GM12864 (cell line): ENCODE measurements at regions not wholly inside any gene's neighbourhood (a gene's known extent, or its start where the extent isn't known, plus 50 kb on each side); places are given as distances from the start of the nearest gene placed in this dataset.

Experiments used
- DNase-seq: peaks from one replicate; pipeline ENCODE4 v3.0.0-alpha.2; 2011; ENCODE audit warnings: low read depth
- H3K4me3 ChIP-seq: 2 replicates; pipeline ENCODE4 v1.5.1; 2011; ENCODE audit warnings: mild to moderate bottlenecking, low read depth, low read length, control low read depth
- TF ChIP-seq, protein P1 (sequence below): IDR thresholded peaks from 2 replicates; pipeline ENCODE4 v1.5.1; 2011; ENCODE audit warnings: low read depth, mild to moderate bottlenecking, moderate library complexity, low read length, control low read depth, inconsistent platforms; ENCODE audit errors: missing control alignments

DNA sequence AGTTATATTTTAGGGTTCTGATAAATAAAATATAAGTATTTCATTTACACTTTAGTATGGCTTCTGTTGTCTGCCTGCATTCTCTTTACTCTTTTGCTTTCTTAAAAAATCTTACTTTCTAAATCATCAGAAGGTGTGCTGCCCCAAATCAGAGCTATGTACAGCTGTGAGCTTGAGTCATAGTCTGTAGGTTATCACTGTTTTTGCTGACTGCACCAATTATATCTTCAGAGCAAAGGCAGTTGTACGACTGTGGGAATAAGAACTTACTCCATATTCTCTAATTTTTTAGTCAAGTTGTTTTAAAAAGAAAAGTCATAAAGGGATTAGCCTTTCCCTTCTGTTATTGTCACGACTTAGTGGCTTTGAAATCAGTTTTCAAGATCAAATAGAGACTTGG is 1649.0 kb downstream of the HACE1 start:
- TF ChIP-seq, protein P1, sequence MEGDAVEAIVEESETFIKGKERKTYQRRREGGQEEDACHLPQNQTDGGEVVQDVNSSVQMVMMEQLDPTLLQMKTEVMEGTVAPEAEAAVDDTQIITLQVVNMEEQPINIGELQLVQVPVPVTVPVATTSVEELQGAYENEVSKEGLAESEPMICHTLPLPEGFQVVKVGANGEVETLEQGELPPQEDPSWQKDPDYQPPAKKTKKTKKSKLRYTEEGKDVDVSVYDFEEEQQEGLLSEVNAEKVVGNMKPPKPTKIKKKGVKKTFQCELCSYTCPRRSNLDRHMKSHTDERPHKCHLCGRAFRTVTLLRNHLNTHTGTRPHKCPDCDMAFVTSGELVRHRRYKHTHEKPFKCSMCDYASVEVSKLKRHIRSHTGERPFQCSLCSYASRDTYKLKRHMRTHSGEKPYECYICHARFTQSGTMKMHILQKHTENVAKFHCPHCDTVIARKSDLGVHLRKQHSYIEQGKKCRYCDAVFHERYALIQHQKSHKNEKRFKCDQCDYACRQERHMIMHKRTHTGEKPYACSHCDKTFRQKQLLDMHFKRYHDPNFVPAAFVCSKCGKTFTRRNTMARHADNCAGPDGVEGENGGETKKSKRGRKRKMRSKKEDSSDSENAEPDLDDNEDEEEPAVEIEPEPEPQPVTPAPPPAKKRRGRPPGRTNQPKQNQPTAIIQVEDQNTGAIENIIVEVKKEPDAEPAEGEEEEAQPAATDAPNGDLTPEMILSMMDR: no peak
- DNase-seq: no peak
- H3K4me3 ChIP-seq: no peak overlapping the region

DNA sequence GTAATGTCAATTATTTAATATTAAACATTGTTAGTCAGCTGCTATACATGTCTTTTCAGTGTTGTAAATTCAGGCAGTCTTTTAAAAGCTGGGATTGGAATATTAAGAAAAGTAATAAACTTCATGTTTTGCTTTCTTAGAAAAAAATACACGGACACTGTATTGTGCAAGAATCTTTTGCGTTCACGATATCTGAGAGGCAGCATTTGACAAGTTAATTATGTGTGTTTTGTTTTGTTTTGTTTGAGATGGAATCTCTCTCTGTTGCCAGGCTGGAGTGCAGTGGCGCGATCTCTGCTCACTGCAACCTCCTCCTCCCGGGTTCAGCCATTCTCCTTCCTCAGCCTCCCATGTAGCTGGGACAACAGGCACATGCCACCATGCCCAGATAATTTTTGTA is 1661.3 kb downstream of the HACE1 start:
- H3K4me3 ChIP-seq: no peak overlapping the region
- TF ChIP-seq, protein P1: no peak
- no peak for DNase-seq

DNA sequence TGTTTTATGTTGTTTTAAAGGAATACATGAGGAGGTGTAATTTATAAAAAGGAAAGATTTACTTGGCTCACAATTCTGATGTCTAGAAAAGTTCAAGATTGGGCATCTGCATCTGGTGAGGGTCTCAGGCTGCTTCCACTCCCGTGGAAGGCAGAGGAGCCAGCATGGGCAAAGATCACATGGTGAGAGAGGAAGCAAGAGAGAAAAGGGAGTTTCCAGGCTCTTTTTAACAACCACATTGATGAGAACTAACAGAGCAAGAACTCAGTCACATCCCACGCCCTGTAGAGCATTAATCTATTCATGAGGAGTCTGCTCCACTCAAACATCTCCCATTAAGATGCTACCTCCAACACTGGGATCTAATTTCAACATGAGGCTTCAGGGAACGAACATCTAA is 1666.3 kb downstream of the HACE1 start:
- DNase-seq: no peak
- TF ChIP-seq, protein P1: no peak
- H3K4me3 ChIP-seq: no peak overlapping the region

DNA sequence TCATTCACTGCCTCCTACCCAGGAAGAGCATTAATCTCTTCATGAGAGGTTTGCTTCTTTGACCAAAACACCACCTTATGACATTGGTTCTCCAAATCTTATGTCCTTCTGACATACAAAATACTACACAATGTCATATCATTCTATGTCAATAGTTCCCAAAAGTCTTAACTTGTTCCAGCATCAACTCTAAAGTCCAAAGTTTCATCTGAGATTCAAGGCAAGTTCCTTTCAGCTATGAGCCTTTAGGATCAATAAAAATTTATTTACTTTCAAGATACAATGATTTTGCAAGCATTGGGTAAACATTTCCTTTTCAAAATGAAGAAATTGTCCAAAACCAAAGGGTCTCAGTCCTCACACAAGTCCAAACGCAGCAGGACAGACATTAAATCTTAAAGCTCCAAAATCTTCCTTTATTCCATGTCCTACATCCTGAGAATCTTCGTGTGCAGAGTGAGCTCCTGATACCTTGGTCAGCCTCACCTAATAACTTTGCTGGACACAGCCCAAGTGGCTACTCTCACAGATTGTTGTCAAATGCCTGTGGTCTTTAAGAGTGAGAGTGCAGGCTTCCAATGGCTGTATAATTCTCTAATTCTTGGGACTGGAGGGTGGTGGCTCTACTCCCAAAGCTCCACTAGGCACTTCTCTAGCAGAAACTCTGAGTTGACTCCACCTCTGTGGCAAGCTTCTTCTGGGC is 1668.2 kb downstream of the HACE1 start:
- TF ChIP-seq, protein P1: no peak
- H3K4me3 ChIP-seq: no peak overlapping the region
- DNase-seq: no peak

DNA sequence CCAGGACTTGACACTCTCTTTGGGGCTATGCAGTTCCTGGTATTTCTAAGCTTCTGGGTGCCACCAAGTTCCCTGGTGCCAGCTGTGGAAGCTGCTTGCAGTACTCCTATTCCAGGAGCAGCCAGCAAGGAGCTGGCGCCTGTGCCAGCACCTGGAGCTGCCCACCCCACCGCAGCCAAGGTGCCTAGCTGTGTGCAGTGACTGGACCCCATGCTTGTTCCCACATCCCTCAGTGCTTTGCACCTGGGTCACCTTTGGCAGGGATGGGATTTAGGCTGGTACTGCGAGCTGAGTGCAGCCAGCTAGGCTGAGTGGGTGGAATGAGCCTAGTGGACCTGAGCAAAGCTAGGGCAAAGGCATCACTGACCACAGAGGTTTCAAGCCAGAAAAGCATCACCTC is 1674.9 kb downstream of the HACE1 start:
- TF ChIP-seq, protein P1: no peak

DNA sequence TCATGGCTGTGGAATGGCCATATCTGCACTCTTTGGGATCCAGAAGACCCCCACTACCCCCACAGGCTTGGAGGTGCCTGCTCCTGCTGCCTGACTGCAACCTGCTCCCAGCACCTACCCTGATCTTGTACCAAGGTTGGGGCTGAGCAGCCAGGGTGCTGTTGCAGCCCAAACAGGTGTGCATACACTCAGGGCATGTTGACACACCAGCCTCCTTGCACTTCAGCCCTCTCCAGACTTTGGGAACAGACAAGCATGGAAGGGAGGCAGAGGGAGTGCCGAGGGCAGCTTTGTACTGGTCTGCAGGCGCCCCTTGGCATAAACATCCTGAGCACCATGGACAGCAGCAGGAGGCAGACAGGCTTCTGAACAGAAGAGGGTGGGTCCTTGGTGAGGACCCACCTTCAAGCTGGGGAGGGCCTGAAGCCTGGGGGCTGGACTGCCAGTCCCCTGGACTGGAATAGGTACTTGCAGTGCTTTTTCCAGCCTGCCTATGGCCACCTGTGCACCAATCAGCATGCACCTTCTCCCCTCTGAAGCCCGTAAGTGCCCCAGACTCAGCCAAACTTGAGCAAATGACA is 1675.8 kb downstream of the HACE1 start:
- no peak for DNase-seq
- H3K4me3 ChIP-seq: no peak overlapping the region
- TF ChIP-seq, protein P1: no peak

More for the DNA sequence above, 1674.9 kb downstream of the HACE1 start:
- H3K4me3 ChIP-seq: no peak overlapping the region
- DNase-seq: no peak

DNA sequence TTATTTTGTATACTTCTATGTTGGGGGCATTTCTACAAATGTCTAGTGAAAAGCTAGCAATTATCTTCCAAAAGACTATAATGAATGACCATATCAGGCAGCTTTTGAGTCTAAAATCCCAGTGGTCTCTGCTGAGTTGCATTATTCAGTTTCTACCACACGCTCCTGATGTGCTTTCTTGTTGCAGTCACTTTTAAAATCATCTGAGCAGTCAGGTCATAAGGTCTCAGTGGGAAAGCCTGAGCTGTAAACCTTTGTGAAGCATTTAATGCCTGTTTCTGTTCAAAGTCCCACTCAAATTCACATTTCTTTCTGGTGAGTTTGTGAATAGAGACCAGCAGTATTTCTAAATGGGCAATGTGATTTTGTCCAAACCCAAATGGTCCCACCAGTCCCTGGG is 1681.5 kb downstream of the HACE1 start:
- TF ChIP-seq, protein P1: no peak
- no peak for DNase-seq
- no peak overlapping the region for H3K4me3 ChIP-seq
